ENCODE measurements at regions not wholly inside any gene's neighbourhood (a gene's known extent, or its start where the extent isn't known, plus 50 kb on each side); places are given as distances from the start of the nearest gene placed in this dataset.

GRCh38 chr6:105588123-105588710 is 185.3 kb upstream of the PREP start:
- TF ChIP-seq CTCF (conservative IDR thresholded peaks at IDR 0.05) (no peak), EZH2 (IDR thresholded peaks at IDR 0.05; ENCODE audit: low read depth) (no peak)

Measured in PC-9 (cell line).